KMS-11 (cell line): ENCODE measurements at regions not wholly inside any gene's neighbourhood (a gene's known extent, or its start where the extent isn't known, plus 50 kb on each side); places are given as distances from the start of the nearest gene placed in this dataset.

Experiments
- H2AFZ ChIP-seq: fragments of 200-600 bp; sonication (generic); 2 replicates; pipeline ENCODE4 v1.6.1; 2016; ENCODE audit warnings: antibody characterized with exemption, mixed run types, low read depth
- H3K27ac ChIP-seq: fragments of 200-600 bp; sonication (generic); 2 replicates; pipeline ENCODE4 v1.6.1; 2016; ENCODE audit warnings: mild to moderate bottlenecking, mixed run types
- H3K27me3 ChIP-seq: fragments of 200-600 bp; sonication (generic); 2 replicates; pipeline ENCODE4 v1.6.1; 2017; ENCODE audit warnings: mild to moderate bottlenecking, low read depth, mixed run types, moderate library complexity; ENCODE audit not compliant: insufficient read depth
- H3K36me3 ChIP-seq: fragments of 200-600 bp; sonication (generic); 2 replicates; pipeline ENCODE4 v1.6.1; 2017; ENCODE audit warnings: mild to moderate bottlenecking, mixed run types; ENCODE audit not compliant: insufficient read depth
- H3K4me1 ChIP-seq: fragments of 200-600 bp; sonication (generic); 2 replicates; pipeline ENCODE4 v1.6.1; 2016; ENCODE audit warnings: mild to moderate bottlenecking, low read depth, mixed run types; ENCODE audit not compliant: poor library complexity, severe bottlenecking
- H3K4me2 ChIP-seq: fragments of 200-600 bp; sonication (generic); 2 replicates; pipeline ENCODE4 v1.7.0; 2016; ENCODE audit warnings: mild to moderate bottlenecking, mixed run types
- H3K4me3 ChIP-seq: fragments of 200-600 bp; sonication (generic); IDR thresholded peaks from 2 replicates; pipeline ENCODE4 v1.6.1; 2017; ENCODE audit warnings: low read depth, low read length, mixed read lengths; ENCODE audit not compliant: insufficient read depth
- H3K79me2 ChIP-seq: fragments of 200-600 bp; sonication (generic); 2 replicates; pipeline ENCODE4 v1.6.1; 2016; ENCODE audit warnings: low read depth, mixed run types; ENCODE audit not compliant: insufficient read depth
- H3K9ac ChIP-seq: fragments of 200-600 bp; sonication (generic); 2 replicates; pipeline ENCODE4 v1.6.1; 2016; ENCODE audit warnings: mild to moderate bottlenecking, mixed run types
- H4K20me1 ChIP-seq: fragments of 200-600 bp; sonication (generic); 2 replicates; pipeline ENCODE4 v1.6.1; 2016; ENCODE audit warnings: mild to moderate bottlenecking, mixed run types; ENCODE audit not compliant: insufficient read depth
- CTCF ChIP-seq: fragments of 200-600 bp; sonication (generic); conservative IDR thresholded peaks from 2 replicates; pipeline ENCODE4 v1.6.1; 2017; ENCODE audit warnings: low read depth, mild to moderate bottlenecking, antibody characterized with exemption, low read length, moderate library complexity, mixed read lengths

- Histone ChIP-seq H3K4me2 (no peak overlapping the region), H2AFZ (no peak overlapping the region), H3K9ac (no peak overlapping the region), H3K27me3 (no peaks in the 10 kb centered on the region), H3K27ac (no peak overlapping the region), H3K4me3 (no peak overlapping the region), H3K4me1 (no peaks in the 10 kb centered on the region), H3K36me3 (no peaks in the 10 kb centered on the region), H4K20me1 (no peaks in the 10 kb centered on the region), H3K79me2 (no peaks in the 10 kb centered on the region)
- no peak for TF ChIP-seq CTCF
These were observed 645.5 kb upstream of the NOVA1 start for GRCh38 chr14:27243365-27243764.

GRCh38 chr14:27245947-27246346 is 648.1 kb upstream of the NOVA1 start:
- no peak overlapping the region for H3K4me3 ChIP-seq
- H3K4me2 ChIP-seq, result no peak overlapping the region
- H4K20me1 ChIP-seq, result no peaks in the 10 kb centered on the region
- no peaks in the 10 kb centered on the region for H3K36me3 ChIP-seq
- H2AFZ ChIP-seq, result no peak overlapping the region
- no peaks in the 10 kb centered on the region for H3K4me1 ChIP-seq
- H3K79me2 ChIP-seq, result no peaks in the 10 kb centered on the region
- H3K27ac ChIP-seq, result no peak overlapping the region
- TF ChIP-seq CTCF, result no peak
- no peaks in the 10 kb centered on the region for H3K27me3 ChIP-seq
- no peak overlapping the region for H3K9ac ChIP-seq

GRCh38 chr14:27253966-27254365 is 656.1 kb upstream of the NOVA1 start:
- no peak for TF ChIP-seq CTCF
- Histone ChIP-seq H3K36me3 (no peaks in the 10 kb centered on the region), H3K4me2 (no peak overlapping the region)

GRCh38 chr14:27256805-27257204 is 659.0 kb upstream of the NOVA1 start:
- Histone ChIP-seq H4K20me1 (no peaks in the 10 kb centered on the region), H3K27me3 (no peaks in the 10 kb centered on the region), H3K9ac (no peak overlapping the region), H3K36me3 (no peaks in the 10 kb centered on the region), H3K4me1 (no peaks in the 10 kb centered on the region), H3K4me2 (no peak overlapping the region), H3K4me3 (no peak overlapping the region), H3K27ac (no peak overlapping the region), H3K79me2 (no peaks in the 10 kb centered on the region), H2AFZ (no peak overlapping the region)
- no peak for TF ChIP-seq CTCF

More at GRCh38 chr14:27253966-27254365, 656.1 kb upstream of the NOVA1 start:
- Histone ChIP-seq H3K27ac (no peak overlapping the region), H3K79me2 (no peaks in the 10 kb centered on the region), H3K27me3 (no peaks in the 10 kb centered on the region), H2AFZ (no peak overlapping the region), H4K20me1 (no peaks in the 10 kb centered on the region), H3K4me3 (no peak overlapping the region), H3K4me1 (no peaks in the 10 kb centered on the region), H3K9ac (no peak overlapping the region)
